UCSD-AML1 (cell line): ENCODE measurements at regions not wholly inside any gene's neighbourhood (a gene's known extent, or its start where the extent isn't known, plus 50 kb on each side); places are given as distances from the start of the nearest gene placed in this dataset.
"Not testable (repeated sequence)": the region's sequence is repeated elsewhere in the genome, so short reads cannot be mapped to it uniquely, and the experiment has no call there.

ENCODE experiments used
- DNase-seq: peaks from one replicate; lab custom pipeline; 2025; ENCODE audit not compliant: unreplicated experiment; lab: John Stamatoyannopoulos, UW

DNA sequence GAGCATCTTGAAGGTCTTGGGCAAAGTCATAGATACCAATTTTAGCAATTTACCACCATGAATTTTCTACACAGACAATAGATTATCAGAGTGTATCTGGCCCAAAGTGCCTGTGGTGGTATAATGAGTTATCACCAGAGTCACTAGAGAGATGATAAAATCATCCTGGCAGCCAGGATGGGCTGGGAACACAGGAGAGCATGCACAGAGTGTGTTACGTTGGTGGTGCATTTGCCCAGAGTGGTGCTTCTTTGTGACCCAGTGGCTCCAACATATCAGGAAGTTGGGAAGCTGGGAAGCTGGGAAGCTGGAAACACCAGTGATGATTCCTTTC lies 236.7 kb upstream of the PROX1 start:
- no peak for DNase-seq

DNA sequence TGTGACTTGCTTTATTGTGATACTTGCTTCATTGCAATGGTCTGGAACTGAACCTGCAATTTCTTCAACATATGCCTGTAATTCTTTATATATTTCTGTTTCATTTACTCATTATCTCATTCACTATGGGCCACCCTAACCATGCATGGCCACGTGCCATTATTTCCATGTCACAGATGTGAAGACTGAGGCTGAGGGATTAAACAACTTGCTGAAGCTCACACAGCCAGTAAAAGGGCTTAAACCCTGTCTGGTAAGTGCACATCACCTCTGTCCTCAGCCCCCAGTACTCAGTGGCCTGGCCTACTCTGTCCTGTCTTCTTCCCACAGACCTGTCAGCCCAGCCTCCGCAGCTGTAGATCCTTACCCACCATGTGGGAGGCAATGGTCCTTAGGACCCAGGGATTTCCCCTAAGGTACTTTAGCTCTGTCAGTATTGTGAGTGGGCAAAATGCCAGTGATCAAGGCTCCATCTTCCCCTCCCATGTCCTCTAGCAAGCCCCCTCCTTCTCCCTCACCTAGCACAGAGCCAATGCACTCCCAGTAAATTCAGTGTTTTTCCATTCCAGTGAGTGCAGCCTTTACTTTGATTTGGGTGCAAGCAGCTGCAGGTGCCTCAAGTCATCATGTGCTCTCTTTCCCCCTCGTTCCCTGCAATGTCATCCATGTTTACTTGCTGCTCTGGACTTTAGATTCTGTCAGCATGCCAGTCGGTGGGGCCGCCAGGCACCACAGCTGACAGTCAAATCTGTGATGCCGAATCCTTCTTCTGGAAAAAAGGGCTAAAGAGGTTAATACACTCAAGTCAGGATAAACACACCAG lies 228.2 kb upstream of the PROX1 start:
- DNase-seq, result no peak

DNA sequence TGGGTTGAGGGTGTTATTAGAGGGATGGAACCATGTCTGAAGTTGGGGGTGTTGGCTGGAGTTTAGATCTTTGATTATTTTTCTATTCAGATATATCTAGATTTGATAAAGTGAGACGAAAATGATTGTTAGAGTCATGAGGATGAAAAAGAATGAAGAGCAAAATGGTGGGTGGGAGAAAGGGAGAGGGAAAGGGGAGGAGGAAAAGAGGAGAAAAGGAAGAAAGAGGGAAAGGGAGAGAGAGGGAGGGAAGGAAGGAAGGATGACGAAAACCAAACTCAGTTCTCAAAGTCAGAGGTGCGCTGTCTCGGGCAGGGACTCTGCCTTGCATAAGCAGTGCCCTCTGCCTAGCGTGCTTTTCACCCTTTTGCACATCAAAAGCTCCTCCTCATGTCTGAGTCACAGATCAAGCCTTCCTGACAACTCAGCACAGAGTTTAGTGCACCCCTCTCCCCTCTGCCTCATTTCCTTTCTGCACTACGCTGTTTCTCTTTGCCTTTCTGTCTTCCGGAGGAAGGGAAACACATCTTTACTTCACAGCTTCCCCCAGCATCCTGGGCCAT lies 225.8 kb upstream of the PROX1 start:
- DNase-seq, result no peak

DNA sequence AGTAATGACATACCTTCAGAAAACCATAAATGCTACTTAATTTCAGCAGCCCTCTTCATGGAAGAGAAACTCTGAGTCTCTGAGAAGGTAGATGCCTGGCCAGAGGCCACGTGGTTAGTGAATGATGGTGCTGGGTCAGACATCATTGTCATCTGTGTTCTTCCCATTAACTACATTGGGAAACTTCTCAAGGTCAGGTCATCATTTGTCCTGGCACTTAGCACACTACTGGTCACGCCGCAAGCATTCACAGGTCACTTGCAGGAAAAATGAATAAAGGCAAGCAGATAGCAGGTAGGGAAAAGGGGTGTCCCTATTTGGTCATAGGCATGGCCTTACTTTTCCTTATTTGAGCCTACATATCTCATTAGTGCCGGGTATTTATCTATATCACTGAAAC lies 220.1 kb upstream of the PROX1 start:
- DNase-seq, result no peak

DNA sequence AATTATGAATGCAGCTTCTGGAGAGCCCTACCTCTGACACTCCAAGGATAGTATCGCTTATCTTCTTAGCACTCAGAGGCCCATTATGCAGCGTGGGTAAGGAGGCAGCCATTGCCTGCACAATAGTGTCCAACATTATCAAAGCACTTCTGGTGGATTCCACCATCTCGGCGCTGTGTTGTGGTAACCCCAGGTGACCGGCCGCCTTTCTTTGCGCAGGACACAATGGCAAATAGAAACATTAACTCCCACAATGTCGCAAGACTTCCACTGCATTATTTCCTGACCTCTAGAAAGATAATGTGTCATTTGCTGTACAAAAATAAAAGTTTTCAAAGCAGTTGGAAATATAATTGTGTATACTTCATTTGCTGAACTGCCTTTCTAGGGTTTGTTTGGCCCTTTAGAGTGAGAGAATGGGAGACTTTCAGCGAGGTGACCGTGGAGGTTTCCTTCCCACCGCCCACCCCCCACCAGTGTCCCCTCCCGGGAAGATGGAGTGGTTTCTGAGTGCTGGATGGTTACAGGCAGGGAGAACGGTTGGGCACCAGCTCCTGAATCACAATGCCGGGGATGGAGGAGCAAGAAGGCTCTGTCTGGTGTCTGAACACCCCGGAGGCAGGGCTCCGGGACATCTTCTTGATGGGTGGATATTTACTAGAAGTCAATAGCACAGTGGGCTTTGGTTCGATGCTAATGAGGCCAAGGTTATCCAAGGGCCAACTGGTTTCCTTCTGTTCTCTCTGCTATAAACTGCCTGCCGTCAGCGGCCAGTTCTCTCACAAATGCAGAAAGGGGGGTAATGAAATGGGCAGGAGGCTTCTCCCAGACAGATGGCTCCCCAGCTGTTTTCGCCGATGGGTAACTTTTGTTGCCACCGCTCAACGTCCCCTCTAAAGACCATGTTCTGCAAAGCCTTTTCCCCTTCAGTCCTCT lies 215.4 kb upstream of the PROX1 start:
- DNase-seq, result no peak

DNA sequence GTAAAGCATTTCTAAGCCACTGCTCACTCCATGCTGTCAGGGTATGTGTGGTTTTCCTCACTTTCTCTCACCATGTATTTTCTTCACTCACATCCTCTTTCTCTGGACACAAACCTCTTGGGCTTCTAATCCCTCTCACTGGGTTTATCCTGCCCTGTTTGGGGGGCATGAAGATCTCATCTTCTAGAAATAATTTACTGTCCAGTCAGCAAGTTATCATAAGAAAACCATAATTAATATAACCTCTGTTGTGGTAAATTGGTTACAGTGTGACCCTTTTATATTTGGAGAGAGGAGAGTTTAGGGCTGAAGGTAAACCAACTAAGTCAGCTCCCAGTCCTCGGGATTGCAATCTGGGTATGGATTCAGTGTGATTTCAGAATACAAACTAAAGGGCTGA lies 213.8 kb upstream of the PROX1 start:
- DNase-seq, result no peak

DNA sequence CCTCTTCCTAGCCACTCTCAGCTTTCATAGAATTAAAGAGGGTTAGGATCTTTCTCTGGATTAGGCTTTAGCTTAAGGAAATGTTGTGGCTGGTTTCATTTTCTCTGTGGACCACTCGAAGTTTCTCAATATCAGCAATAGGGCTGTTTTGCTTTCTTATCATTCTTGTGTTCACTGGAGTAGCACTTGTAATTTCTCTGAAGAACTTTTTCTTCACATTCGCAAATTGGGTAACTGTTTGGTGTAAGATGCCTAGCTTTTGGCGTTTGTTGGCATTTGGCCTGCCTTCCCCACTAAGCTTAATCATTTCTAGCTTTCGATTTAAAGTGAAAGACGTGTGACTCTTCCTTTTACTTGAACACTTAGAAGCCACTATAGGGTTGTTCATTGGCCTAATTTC lies 210.8 kb upstream of the PROX1 start:
- DNase-seq, result no peak

DNA sequence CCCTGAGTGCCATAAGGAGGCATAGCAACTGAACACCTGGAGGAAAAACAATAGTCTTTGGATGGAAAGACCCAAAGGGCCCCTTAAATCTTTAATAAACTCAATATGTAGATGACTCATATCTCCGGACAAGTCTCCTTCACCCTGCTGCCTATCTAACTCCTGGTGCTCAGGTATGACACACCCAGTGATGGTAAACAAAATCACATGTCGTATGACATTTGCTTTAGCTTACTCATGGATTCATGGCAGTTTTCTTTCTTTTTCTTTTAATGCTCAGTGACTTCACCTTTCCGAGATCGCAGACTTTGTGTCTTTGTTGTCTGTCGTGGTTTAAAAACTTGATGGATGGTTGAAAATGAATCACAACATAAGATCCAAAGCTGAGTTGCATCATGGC lies 208.5 kb upstream of the PROX1 start:
- DNase-seq, result no peak

DNA sequence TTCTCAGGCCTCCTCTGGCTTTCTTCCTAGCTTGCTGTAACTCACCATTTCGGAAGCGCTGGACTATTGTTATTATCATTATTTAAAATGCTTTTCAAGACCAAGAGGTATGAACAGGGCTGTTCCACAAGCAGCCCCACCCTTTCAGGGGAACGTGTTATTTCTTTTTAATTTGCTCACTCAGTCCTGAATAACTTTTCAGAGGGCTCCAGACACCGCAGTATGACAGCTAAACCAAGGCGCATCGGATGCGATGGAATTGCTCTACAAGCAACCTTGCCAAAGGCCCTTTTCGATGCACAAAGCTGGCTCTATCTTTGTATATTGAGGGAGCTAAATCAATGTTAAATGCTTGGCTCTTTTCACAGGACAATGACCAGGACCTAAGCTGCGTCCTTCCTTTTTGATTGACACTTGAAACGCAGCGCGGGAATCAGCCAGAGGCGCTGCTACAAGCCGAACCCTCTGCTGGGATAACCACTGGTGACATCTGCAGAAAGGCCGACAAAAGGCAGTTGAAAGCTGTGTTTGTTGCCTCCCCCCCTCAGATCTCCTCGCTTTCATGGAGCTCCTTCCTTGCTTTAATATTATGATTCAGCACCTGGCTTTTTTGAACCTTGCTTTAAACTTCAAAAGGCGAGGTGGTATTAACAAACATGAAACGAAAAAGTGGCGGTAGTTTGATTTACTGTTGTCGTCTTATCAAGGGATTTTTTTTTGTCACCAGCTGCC lies 204.7 kb upstream of the PROX1 start:
- DNase-seq, result no peak

DNA sequence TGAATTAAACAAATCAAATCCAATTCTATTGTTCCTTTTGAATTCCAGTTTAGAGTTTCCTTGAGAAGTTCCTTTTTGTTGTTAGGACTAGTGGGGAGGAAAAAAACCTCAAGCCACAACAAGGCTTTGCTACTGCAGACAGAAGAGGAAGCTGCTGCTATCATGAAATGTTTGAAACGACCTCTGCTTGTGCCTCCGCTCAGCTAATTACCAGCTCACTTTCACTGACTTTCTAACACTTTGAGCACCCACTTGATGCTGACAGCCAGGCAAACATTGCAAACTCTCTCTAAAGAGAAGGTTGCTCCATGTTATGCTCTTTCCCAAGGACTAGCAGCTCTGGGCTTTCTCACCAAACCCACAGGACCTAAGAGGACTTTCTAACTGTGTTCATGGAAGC lies 203.9 kb upstream of the PROX1 start:
- no peak for DNase-seq

DNA sequence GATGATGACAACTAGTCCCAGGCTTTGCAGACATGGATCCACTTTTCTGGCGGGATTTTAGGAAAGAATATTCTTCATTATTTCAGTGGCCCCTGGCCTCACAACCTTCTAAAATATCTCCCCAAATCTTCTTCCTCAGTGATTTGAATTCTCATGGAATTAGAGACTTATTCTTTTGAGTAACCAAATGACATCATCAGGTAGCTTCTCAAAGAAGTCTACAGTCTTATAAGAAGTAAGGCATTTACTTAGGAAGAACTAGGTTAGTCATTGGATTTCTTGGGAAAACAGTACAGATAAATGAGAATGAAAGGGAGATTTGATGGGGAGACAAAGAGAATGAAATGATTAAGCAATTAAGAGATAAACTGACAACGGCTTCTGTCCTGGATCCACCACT lies 201.1 kb upstream of the PROX1 start:
- no peak for DNase-seq

DNA sequence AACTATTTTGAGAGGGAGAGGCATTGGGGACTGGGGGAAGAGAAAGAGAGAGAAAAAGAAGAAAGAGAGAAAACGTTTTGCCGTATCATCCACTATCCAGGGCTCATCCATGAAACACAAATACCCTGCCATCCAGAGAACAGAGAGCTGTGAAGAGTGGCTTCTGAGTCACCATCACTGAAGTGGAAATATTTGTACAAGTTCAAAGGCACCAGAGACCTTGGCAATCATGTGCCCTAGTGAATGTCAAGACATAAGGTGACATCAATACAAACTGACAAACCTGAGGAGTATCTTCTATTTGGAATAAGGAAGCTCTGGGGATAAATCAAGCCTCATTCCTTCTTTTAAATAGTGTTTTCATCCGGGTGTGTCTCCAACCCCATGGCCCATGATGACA lies 197.2 kb upstream of the PROX1 start:
- DNase-seq, result no peak

DNA sequence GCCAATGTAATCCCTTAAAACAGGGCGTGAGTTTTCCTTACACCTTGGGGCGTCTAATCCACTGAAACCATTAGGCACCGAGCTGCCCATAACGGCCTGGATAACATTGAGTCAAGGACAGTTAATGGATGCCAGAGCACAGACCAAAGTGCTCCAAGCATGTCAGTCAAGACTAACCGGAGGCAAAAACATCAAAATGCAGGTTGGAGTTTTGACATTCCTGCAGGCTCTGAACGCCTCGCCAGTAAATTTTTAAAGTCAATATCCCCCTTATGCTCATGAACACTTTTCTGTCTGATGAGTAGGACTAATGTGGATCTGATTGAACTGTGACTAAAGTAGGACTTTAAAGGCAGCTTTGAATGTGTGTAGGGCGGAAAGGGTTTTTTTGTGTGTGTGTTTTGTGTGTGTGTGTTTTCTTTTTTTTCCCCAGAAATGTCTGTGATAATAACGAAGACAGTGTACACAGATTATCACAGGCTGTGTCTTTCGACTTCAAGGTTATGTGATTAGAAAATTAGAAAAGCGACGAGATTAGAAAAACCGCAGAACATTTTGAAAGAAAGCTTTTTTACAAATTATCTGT lies 194.2 kb upstream of the PROX1 start:
- no peak for DNase-seq

DNA sequence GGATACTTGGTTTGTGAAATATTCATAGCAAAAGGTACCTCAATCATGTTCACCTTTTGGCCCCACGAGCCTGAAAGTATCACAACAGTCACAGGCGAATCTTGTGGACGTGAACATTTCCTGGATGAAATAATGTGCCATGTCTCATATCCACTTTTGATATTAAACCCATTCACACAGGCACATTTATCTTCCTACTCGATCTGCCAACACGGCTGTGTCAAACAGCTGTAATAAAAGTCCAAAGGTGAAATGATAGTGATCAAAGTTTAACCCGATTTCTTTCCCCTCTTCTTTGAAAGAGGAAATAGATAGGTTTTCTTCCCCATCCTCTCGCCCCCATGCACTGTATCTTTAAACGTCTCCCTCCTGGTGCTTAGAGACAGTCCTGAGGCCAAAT lies 191.2 kb upstream of the PROX1 start:
- no peak for DNase-seq

DNA sequence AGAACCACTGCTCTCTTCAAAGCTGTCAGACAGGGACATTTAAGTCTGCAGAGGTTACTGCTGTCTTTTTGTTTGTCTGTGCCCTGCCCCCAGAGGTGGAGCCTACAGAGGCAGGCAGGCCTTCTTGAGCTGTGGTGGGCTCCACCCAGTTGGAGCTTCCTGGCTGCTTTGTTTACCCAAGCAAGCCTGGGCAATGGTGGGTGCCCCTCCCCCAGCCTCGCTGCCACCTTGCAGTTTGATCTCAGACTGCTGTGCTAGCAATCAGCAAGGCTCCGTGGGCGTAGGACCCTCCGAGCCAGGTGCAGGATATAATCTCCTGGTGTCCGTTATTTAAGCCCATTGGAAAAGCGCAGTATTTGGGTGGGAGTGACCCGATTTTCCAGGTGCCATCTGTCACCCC lies 179.5 kb upstream of the PROX1 start:
- DNase-seq, result not testable (repeated sequence)

DNA sequence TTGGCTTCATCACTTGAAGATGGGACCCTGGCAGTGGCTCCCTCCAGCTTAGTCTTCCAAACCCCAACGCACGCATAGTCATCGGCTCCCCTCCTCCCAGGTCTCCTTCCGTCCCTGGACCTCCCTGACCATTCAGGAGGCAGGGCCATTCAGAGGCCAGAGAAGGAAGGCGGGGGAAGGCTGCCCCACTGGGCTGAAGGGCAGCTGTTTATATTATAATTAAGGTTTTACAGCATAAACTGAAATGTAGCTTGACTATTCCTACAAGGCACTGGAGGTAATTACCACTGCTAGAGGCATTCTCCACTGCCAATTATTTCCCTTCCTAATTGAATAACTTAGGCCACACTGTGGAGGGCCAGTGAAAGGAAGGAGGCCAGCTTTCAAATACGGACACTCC lies 170.6 kb upstream of the PROX1 start:
- no peak for DNase-seq

DNA sequence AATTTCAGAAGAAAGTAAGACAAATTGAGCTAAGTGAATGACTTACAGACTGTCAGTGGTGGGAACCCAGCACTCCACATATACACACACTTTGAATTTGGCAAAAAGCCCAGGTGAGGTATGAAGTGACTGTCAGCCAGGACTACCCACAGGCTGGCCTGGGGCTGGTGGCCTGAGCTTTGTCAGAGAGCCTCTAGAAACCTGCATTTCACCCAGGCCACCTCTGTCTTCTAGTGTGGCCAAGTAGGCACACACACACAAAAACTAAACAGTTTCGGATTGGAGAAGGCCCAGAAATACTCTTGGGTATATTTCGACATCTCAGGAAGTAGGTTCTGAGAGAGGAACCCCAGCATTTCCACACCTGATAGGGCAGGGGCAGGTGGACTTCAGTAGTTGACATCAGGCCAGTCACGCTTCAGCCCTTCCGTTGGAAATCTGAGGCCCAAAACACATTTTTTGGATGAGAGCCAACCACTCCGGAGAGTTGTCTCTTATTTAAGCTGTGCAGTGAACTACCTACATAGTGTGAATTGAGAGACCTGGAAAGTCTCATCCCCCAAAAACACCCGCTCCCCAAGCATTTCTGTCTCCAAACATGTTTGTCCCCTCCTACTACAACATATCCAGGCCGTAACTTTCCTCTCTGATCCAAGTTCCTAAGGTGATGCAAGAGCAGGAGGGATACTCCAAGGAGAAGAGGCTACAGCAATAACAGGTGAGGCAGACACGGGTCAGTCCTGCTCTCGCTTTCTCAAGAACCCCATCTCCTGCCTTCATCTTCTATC lies 167.2 kb upstream of the PROX1 start:
- DNase-seq, result no peak

DNA sequence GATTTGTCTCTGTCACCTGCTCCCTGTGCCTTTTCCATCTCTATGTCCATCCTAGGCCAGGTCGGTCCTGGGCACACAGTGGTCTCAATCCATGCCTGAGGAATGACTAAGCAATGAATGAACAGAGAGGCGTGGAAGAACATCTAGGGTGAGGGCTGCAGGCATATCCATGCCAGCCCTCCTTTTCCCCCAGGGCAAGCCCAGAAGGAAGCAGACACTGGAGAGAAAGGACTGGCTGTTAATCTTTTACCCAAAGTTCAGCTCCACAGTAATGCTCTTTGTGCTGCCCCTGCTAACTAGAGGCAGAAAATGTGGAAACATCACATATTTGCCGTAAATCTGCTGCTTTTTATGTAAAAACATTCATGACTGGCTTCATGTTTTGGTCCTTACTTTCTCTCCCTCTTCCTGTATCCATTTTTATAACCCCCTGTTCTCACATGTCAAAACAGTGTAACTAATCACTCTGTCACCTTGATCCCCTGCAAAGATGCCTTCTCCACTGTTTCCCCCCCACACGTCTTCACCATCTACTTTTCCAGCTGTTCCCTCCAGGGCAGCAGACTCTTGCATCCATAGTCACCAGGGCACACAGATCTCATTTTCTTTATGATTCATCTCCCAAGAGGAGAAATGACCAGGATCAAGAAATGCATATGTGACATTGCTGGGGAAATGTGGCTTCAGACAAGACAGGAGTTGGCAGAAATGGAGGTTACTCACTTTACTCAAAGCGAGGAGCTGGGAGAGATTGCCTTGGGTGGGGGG lies 166.4 kb upstream of the PROX1 start:
- DNase-seq, result no peak

DNA sequence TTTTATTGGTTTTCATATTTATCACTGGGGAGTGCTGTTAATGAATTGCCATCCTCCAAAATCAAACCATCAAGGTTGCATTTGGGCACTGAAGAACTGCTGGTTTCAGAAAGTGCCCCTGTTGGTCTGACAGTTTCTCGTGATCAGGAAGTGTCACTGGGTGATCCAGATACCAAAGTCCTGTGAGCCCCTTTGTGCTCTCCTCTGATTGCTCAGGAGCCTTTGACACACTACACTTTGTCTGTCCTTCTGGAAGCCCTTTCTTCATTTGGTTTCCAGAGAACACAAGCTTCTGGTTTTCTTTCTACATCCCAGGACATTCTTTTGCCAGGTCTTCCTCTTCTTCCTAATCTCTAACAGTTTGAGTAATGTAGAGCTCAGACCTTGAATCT lies 165.8 kb upstream of the PROX1 start:
- no peak for DNase-seq

DNA sequence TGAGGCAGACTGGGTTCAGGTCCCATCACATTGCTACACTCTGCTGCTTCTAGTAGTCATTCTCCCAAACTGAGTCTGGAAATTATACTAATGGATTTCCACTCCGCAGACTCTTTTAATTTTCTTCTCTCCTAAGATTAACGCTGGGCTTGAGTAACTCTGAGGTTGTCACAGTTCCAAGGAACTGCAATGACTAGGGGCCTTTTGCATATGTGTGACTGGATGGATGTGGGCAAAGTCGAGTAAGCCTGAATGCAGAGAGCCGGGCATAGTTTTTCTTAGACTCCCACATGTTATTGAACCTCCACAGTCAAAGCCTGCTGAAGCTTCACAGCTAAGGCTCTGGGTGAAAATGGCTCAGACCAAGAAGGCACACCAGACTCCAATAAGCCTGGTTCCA lies 160.9 kb upstream of the PROX1 start:
- no peak for DNase-seq
